ENCODE measurements at regions not wholly inside any gene's neighbourhood (a gene's known extent, or its start where the extent isn't known, plus 50 kb on each side); places are given as distances from the start of the nearest gene placed in this dataset.

- H3K4me3 ChIP-seq, result no peak overlapping the region
- H3K27me3 ChIP-seq (ENCODE audit: insufficient read depth), result no peaks in the 10 kb centered on the region
- H2AFZ ChIP-seq, result no peak overlapping the region
- ATAC-seq (no peak), DNase-seq (ENCODE audit: low spot score) (no peak)
- H3K36me3 Mint-ChIP-seq (ENCODE audit: low read depth), result peaks cover 29% of the 10 kb centered on the region
- H3K79me2 ChIP-seq (replicated peaks; ENCODE audit: insufficient read depth), result peaks cover 42% of the 10 kb centered on the region
- no peak for TF ChIP-seq ZNF462 (CRISPR knock-in tag; IDR thresholded peaks at IDR 0.05)
- no peak for TF ChIP-seq ZNF331 (CRISPR knock-in tag; IDR thresholded peaks at IDR 0.05; ENCODE audit: low read depth)
- TF ChIP-seq EZH2phosphoT487 (IDR thresholded peaks at IDR 0.05; ENCODE audit: unreplicated experiment), result no peak
- TF ChIP-seq POLR2AphosphoS5 (IDR thresholded peaks at IDR 0.05; ENCODE audit: low read depth), result no peak
- no peak for TF ChIP-seq JUNB (IDR thresholded peaks at IDR 0.05; ENCODE audit: unreplicated experiment)
- TF ChIP-seq, protein P1, sequence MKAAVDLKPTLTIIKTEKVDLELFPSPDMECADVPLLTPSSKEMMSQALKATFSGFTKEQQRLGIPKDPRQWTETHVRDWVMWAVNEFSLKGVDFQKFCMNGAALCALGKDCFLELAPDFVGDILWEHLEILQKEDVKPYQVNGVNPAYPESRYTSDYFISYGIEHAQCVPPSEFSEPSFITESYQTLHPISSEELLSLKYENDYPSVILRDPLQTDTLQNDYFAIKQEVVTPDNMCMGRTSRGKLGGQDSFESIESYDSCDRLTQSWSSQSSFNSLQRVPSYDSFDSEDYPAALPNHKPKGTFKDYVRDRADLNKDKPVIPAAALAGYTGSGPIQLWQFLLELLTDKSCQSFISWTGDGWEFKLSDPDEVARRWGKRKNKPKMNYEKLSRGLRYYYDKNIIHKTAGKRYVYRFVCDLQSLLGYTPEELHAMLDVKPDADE (IDR thresholded peaks at IDR 0.05), result no peak
- TF ChIP-seq STAT1 (IDR thresholded peaks at IDR 0.05; ENCODE audit: unreplicated experiment), result no peak
- TF ChIP-seq REST (IDR thresholded peaks at IDR 0.05; ENCODE audit: unreplicated experiment), result no peak
- TF ChIP-seq ZNF114 (CRISPR knock-in tag; IDR thresholded peaks at IDR 0.05), result no peak
- TF ChIP-seq, protein P2, sequence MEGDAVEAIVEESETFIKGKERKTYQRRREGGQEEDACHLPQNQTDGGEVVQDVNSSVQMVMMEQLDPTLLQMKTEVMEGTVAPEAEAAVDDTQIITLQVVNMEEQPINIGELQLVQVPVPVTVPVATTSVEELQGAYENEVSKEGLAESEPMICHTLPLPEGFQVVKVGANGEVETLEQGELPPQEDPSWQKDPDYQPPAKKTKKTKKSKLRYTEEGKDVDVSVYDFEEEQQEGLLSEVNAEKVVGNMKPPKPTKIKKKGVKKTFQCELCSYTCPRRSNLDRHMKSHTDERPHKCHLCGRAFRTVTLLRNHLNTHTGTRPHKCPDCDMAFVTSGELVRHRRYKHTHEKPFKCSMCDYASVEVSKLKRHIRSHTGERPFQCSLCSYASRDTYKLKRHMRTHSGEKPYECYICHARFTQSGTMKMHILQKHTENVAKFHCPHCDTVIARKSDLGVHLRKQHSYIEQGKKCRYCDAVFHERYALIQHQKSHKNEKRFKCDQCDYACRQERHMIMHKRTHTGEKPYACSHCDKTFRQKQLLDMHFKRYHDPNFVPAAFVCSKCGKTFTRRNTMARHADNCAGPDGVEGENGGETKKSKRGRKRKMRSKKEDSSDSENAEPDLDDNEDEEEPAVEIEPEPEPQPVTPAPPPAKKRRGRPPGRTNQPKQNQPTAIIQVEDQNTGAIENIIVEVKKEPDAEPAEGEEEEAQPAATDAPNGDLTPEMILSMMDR (conservative IDR thresholded peaks at IDR 0.05; ENCODE audit: low read depth in 2 of 2), result no peak
- no peak for TF ChIP-seq EZH2 (IDR thresholded peaks at IDR 0.05; ENCODE audit: low read depth, unreplicated experiment)
- no peak for TF ChIP-seq CREB1 (CRISPR knock-in tag; IDR thresholded peaks at IDR 0.05; ENCODE audit: low read depth)
- TF ChIP-seq NANOG (IDR thresholded peaks at IDR 0.05; ENCODE audit: borderline replicate concordance), result no peak
- no peaks in the 10 kb centered on the region for H3K4me1 ChIP-seq (ENCODE audit: insufficient read depth)
- H3K9me3 Mint-ChIP-seq, result no peaks in the 10 kb centered on the region
- H3K9me2 ChIP-seq (ENCODE audit: insufficient read depth), result no peaks in the 10 kb centered on the region
- peaks cover 5% of the 10 kb centered on the region; the same call in 1 of the 2 replicates for H3K36me3 ChIP-seq (ENCODE audit: insufficient read depth)
- H3F3A ChIP-seq (replicated peaks; ENCODE audit: low read depth), result no peaks in the 10 kb centered on the region
- no peaks in the 10 kb centered on the region for H3K27me3 Mint-ChIP-seq (ENCODE audit: insufficient read depth, low read depth, poor library complexity)
- no peak overlapping the region for H3K4me3 Mint-ChIP-seq
- H4K20me1 ChIP-seq (replicated peaks; ENCODE audit: insufficient read depth), result peaks cover 18% of the 10 kb centered on the region
- H3K4me1 Mint-ChIP-seq, result no peaks in the 10 kb centered on the region
- H3K27ac Mint-ChIP-seq, result no peak overlapping the region
- no peak overlapping the region for H3K27ac ChIP-seq (ENCODE audit: low read depth)
- no peak overlapping the region for H3K4me2 ChIP-seq
Observed at GRCh38 chr11:17148536-17148935, 59.2 kb downstream of the PIK3C2A start.
